ENCODE measurements at regions not wholly inside any gene's neighbourhood (a gene's known extent, or its start where the extent isn't known, plus 50 kb on each side); places are given as distances from the start of the nearest gene placed in this dataset.

GRCh38 chr12:34311337-34311736 lies 289.0 kb downstream of the ALG10 start:
- intact Hi-C loops (cut with micrococcal nuclease): no loop called here
- DNase-seq: no peak
- Mint-ChIP-seq H3K27me3 (ENCODE audit: low read depth in 2 of 2) (no peaks in the 10 kb centered on the region), H3K4me3 (no peak overlapping the region), H3K36me3 (peaks cover 35% of the 10 kb centered on the region), H3K27ac (no peak overlapping the region), H3K4me1 (no peaks in the 10 kb centered on the region), H3K9me3 (peaks cover 13 to 60% of the 10 kb centered on the region in 2 donors)
- TF ChIP-seq, protein P1, sequence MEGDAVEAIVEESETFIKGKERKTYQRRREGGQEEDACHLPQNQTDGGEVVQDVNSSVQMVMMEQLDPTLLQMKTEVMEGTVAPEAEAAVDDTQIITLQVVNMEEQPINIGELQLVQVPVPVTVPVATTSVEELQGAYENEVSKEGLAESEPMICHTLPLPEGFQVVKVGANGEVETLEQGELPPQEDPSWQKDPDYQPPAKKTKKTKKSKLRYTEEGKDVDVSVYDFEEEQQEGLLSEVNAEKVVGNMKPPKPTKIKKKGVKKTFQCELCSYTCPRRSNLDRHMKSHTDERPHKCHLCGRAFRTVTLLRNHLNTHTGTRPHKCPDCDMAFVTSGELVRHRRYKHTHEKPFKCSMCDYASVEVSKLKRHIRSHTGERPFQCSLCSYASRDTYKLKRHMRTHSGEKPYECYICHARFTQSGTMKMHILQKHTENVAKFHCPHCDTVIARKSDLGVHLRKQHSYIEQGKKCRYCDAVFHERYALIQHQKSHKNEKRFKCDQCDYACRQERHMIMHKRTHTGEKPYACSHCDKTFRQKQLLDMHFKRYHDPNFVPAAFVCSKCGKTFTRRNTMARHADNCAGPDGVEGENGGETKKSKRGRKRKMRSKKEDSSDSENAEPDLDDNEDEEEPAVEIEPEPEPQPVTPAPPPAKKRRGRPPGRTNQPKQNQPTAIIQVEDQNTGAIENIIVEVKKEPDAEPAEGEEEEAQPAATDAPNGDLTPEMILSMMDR (IDR thresholded peaks at IDR 0.05): no peak
- Histone ChIP-seq H3K27me3 (ENCODE audit: control insufficient read depth, insufficient read depth, low read length) (no peaks in the 10 kb centered on the region), H3K27ac (ENCODE audit: low read length) (no peak overlapping the region), H3K4me3 (ENCODE audit: low read length) (no peak overlapping the region), H3K4me1 (ENCODE audit: control insufficient read depth, insufficient read depth, low read length) (no peaks in the 10 kb centered on the region), H3K9me3 (ENCODE audit: control insufficient read depth, insufficient read depth, low read length) (peaks cover 67% of the 10 kb centered on the region), H3K36me3 (ENCODE audit: control insufficient read depth, insufficient read depth, low read length) (no peaks in the 10 kb centered on the region)
- ATAC-seq: no peak
- 76% methylated on average over 9 of the region's 9 CpGs for WGBS (ENCODE audit: insufficient coverage)

GRCh38 chr12:34327671-34328070 lies 305.4 kb downstream of the ALG10 start:
- H3K27me3 ChIP-seq (ENCODE audit: control insufficient read depth, insufficient read depth, low read length): no peaks in the 10 kb centered on the region
- no peak overlapping the region for H3K4me3 ChIP-seq (ENCODE audit: low read length)
- no peaks in the 10 kb centered on the region for H3K36me3 ChIP-seq (ENCODE audit: control insufficient read depth, insufficient read depth, low read length)
- Mint-ChIP-seq H3K27me3 (ENCODE audit: low read depth in 2 of 2) (no peaks in the 10 kb centered on the region), H3K27ac (no peak overlapping the region), H3K9me3 (peaks cover 20 to 63% of the 10 kb centered on the region in 2 donors), H3K4me3 (no peak overlapping the region), H3K4me1 (no peaks in the 10 kb centered on the region), H3K36me3 (peaks cover 29% of the 10 kb centered on the region)
- DNase-seq: no peak
- H3K27ac ChIP-seq (ENCODE audit: low read length): no peak overlapping the region
- ATAC-seq: no peak
- WGBS (ENCODE audit: insufficient coverage): 84% methylated on average over 14 of the region's 14 CpGs
- peaks cover 90% of the 10 kb centered on the region for H3K9me3 ChIP-seq (ENCODE audit: control insufficient read depth, insufficient read depth, low read length)
- TF ChIP-seq, protein P1 (IDR thresholded peaks at IDR 0.05): no peak
- intact Hi-C loops (cut with micrococcal nuclease): no loop called here
- no peaks in the 10 kb centered on the region for H3K4me1 ChIP-seq (ENCODE audit: control insufficient read depth, insufficient read depth, low read length)

- no peak for ATAC-seq
- no peak overlapping the region for H3K4me3 Mint-ChIP-seq
- peaks cover 6% of the 10 kb centered on the region for H3K36me3 Mint-ChIP-seq
- no peaks in the 10 kb centered on the region for H3K36me3 ChIP-seq (ENCODE audit: control insufficient read depth, insufficient read depth, low read length)
- intact Hi-C loops (cut with micrococcal nuclease): no loop called here
- 75% methylated on average over 24 of the region's 24 CpGs for WGBS (ENCODE audit: insufficient coverage)
- peaks cover 6 to 19% of the 10 kb centered on the region in 2 donors for H3K9me3 Mint-ChIP-seq
- no peaks in the 10 kb centered on the region for H3K27me3 ChIP-seq (ENCODE audit: control insufficient read depth, insufficient read depth, low read length)
- no peak overlapping the region for H3K27ac ChIP-seq (ENCODE audit: low read length)
- no peaks in the 10 kb centered on the region for H3K4me1 ChIP-seq (ENCODE audit: control insufficient read depth, insufficient read depth, low read length)
- H3K4me3 ChIP-seq (ENCODE audit: low read length): no peak overlapping the region
- DNase-seq: no peak
- H3K27me3 Mint-ChIP-seq (ENCODE audit: low read depth in 2 of 2): no peaks in the 10 kb centered on the region
- no peak overlapping the region for H3K27ac Mint-ChIP-seq
- TF ChIP-seq, protein P1 (IDR thresholded peaks at IDR 0.05): no peak
- peaks cover 91% of the 10 kb centered on the region for H3K9me3 ChIP-seq (ENCODE audit: control insufficient read depth, insufficient read depth, low read length)
- no peaks in the 10 kb centered on the region for H3K4me1 Mint-ChIP-seq
These were observed 311.0 kb downstream of the ALG10 start for GRCh38 chr12:34333337-34333736.

- intact Hi-C loops (cut with micrococcal nuclease): no loop called here
These were observed 312.2 kb downstream of the ALG10 start for GRCh38 chr12:34334538-34334937.

More at GRCh38 chr12:34334538-34334937, 312.2 kb downstream of the ALG10 start:
- H3K4me1 ChIP-seq (ENCODE audit: control insufficient read depth, insufficient read depth, low read length): no peaks in the 10 kb centered on the region
- Mint-ChIP-seq H3K36me3 (no peaks in the 10 kb centered on the region), H3K4me3 (no peak overlapping the region), H3K4me1 (no peaks in the 10 kb centered on the region), H3K9me3 (peaks cover 4 to 15% of the 10 kb centered on the region in 2 donors), H3K27ac (no peak overlapping the region), H3K27me3 (ENCODE audit: low read depth in 2 of 2) (no peaks in the 10 kb centered on the region)
- ATAC-seq (no peak), DNase-seq (no peak)
- no peaks in the 10 kb centered on the region for H3K27me3 ChIP-seq (ENCODE audit: control insufficient read depth, insufficient read depth, low read length)
- H3K4me3 ChIP-seq (ENCODE audit: low read length): no peak overlapping the region
- TF ChIP-seq, protein P1 (IDR thresholded peaks at IDR 0.05): no peak
- peaks cover 91% of the 10 kb centered on the region for H3K9me3 ChIP-seq (ENCODE audit: control insufficient read depth, insufficient read depth, low read length)
- no peak overlapping the region for H3K27ac ChIP-seq (ENCODE audit: low read length)
- no peaks in the 10 kb centered on the region for H3K36me3 ChIP-seq (ENCODE audit: control insufficient read depth, insufficient read depth, low read length)
- WGBS (ENCODE audit: insufficient coverage): 82% methylated on average over 14 of the region's 14 CpGs
